IMR-90 (cell line): ENCODE measurements at regions not wholly inside any gene's neighbourhood (a gene's known extent, or its start where the extent isn't known, plus 50 kb on each side); places are given as distances from the start of the nearest gene placed in this dataset.

Experiments
- ATAC-seq: fragments of 200-7000 bp; cut with Tn5 transposase; 2 replicates; pipeline ENCODE4 v1.9.1; 2020; ENCODE audit warnings: low read depth, mild to moderate bottlenecking, moderate library complexity
- BruUV-seq: library from RNA; stranded (reverse); fragments of 400-500 nt; replicated peaks from 2 replicates; lab custom pipeline; 2021; lab: Mats Ljungman, UMichigan
- CTCF ChIA-PET: fragments of 300-600 bp; formaldehyde crosslinking; extraction: SDS; loops from one replicate; lab custom pipeline; 2021; ENCODE audit warnings: antibody characterized with exemption; lab: Yijun Ruan, JAX
- POLR2A ChIA-PET: fragments of 300-600 bp; sonication (Branson Sonifier 250); formaldehyde crosslinking; loops from one replicate; lab custom pipeline; 2022; ENCODE audit warnings: antibody characterized with exemption; ENCODE audit not compliant: unreplicated experiment; lab: Charles Lee
- DNase-seq: peaks from one replicate; pipeline ENCODE4 v3.0.0; 2013
- H2AFZ ChIP-seq: replicated peaks from 2 replicates; pipeline ENCODE3; 2013; ENCODE audit warnings: low read length, mild to moderate bottlenecking; ENCODE audit not compliant: poor library complexity
- H2AK5ac ChIP-seq: 2 replicates; pipeline ENCODE4 v1.6.1; 2013; ENCODE audit warnings: low read depth, low read length, inconsistent platforms
- H2AK9ac ChIP-seq: replicated peaks from 2 replicates; pipeline ENCODE3; 2013; ENCODE audit warnings: mild to moderate bottlenecking, low read depth, low read length, moderate library complexity; ENCODE audit not compliant: poor library complexity
- H2BK120ac ChIP-seq: 2 replicates; pipeline ENCODE4 v1.6.1; 2013; ENCODE audit warnings: low read depth, low read length, inconsistent platforms
- H2BK15ac ChIP-seq: 3 replicates; pipeline ENCODE4 v1.6.1; 2013; ENCODE audit warnings: low read depth, low read length, inconsistent platforms
- H2BK20ac ChIP-seq: 2 replicates; pipeline ENCODE4 v1.6.1; 2013; ENCODE audit warnings: low read depth, mild to moderate bottlenecking, inconsistent platforms, low read length, moderate library complexity
- H2BK5ac ChIP-seq: 2 replicates; pipeline ENCODE4 v1.6.1; 2013; ENCODE audit warnings: mild to moderate bottlenecking, low read depth, low read length, inconsistent platforms; ENCODE audit not compliant: poor library complexity, severe bottlenecking
- H3K14ac ChIP-seq: replicated peaks from 2 replicates; pipeline ENCODE4 v1.6.1; 2013; ENCODE audit warnings: low read depth, low read length, inconsistent platforms
- H3K18ac ChIP-seq: 2 replicates; pipeline ENCODE4 v1.6.1; 2013; ENCODE audit warnings: low read depth, low read length, control low read depth
- H3K23ac ChIP-seq: 2 replicates; pipeline ENCODE4 v1.6.1; 2013; ENCODE audit warnings: low read depth, low read length, inconsistent platforms
- H3K27ac ChIP-seq: 2 replicates; pipeline ENCODE4 v1.5.1; 2013; ENCODE audit warnings: mild to moderate bottlenecking, control low read depth, low read length; ENCODE audit not compliant: insufficient read depth
- H3K27me3 ChIP-seq: 2 replicates; pipeline ENCODE4 v1.6.1; 2013; ENCODE audit warnings: low read length; ENCODE audit not compliant: control insufficient read depth, insufficient read depth
- H3K36me3 ChIP-seq: 2 replicates; pipeline ENCODE4 v1.6.1; 2013; ENCODE audit warnings: low read length, mixed read lengths; ENCODE audit not compliant: control insufficient read depth, insufficient read depth
- H3K4ac ChIP-seq: 2 replicates; pipeline ENCODE4 v1.6.1; 2013; ENCODE audit warnings: low read depth, low read length, inconsistent platforms
- H3K4me1 ChIP-seq: 2 replicates; pipeline ENCODE4 v1.6.1; 2013; ENCODE audit warnings: low read length, mixed read lengths; ENCODE audit not compliant: control insufficient read depth, insufficient read depth
- H3K4me2 ChIP-seq: 2 replicates; pipeline ENCODE4 v1.6.1; 2013; ENCODE audit warnings: low read depth, mild to moderate bottlenecking, control low read depth, low read length, moderate library complexity
- H3K4me3 ChIP-seq: 2 replicates; pipeline ENCODE4 v1.5.1; 2013; ENCODE audit warnings: low read depth, mild to moderate bottlenecking, control low read depth, low read length, moderate library complexity; ENCODE audit not compliant: insufficient read depth
- H3K56ac ChIP-seq: 2 replicates; pipeline ENCODE4 v1.6.1; 2013; ENCODE audit warnings: low read length, inconsistent platforms; ENCODE audit not compliant: insufficient read depth; ENCODE audit errors: extremely low read depth
- H3K79me1 ChIP-seq, 2 experiments: 2 replicates each; pipeline ENCODE4 v1.6.1; 2013; ENCODE audit warnings: low read length in 2 of 2, inconsistent platforms in 1 of 2, low read depth in 1 of 2
- H3K9ac ChIP-seq: 2 replicates; pipeline ENCODE4 v1.6.1; 2013; ENCODE audit warnings: low read depth, low read length, control low read depth
- H3K9me1 ChIP-seq: 2 replicates; pipeline ENCODE4 v1.6.1; 2013; ENCODE audit warnings: low read length, inconsistent platforms; ENCODE audit not compliant: insufficient read depth
- H3K9me3 ChIP-seq: 2 replicates; pipeline ENCODE4 v1.6.1; 2013; ENCODE audit warnings: low read length; ENCODE audit not compliant: control insufficient read depth, insufficient read depth
- H4K20me1 ChIP-seq: 2 replicates; pipeline ENCODE4 v1.6.1; 2013; ENCODE audit warnings: low read length, inconsistent platforms; ENCODE audit not compliant: insufficient read depth
- H4K5ac ChIP-seq: 2 replicates; pipeline ENCODE4 v1.6.1; 2013; ENCODE audit warnings: mild to moderate bottlenecking, low read depth, low read length, control low read depth
- H4K8ac ChIP-seq, 2 experiments: 2 replicates each; pipeline ENCODE4 v1.6.1; 2013; ENCODE audit warnings: low read depth in 2 of 2, low read length in 2 of 2, control low read depth in 1 of 2, inconsistent platforms in 1 of 2
- H4K91ac ChIP-seq: 2 replicates; pipeline ENCODE4 v1.6.1; 2013; ENCODE audit warnings: low read depth, low read length, inconsistent platforms; ENCODE audit not compliant: insufficient read depth
- MAFK ChIP-seq: IDR thresholded peaks from 2 replicates; pipeline ENCODE4 v1.6.1; 2012; ENCODE audit warnings: low read depth, low read length, improper control_type of control experiment
- USF2 ChIP-seq: fragments of 150-350 bp; IDR thresholded peaks from 2 replicates; pipeline ENCODE4 v1.6.1; 2017; ENCODE audit warnings: mild to moderate bottlenecking, antibody characterized with exemption, low read length, low read depth
- WGBS, 2 experiments: methylation state at CpG; one replicate each; pipeline versions ENCODE4 v1.1.5 to v1.1.7; 2013; ENCODE audit warnings: missing lambda C conversion rate in 2 of 2; ENCODE audit not compliant: insufficient read length in 1 of 2; ENCODE audit errors: extremely low coverage in 2 of 2; 5-methylcytosine and 5-hydroxymethylcytosine counted together
- dilution Hi-C: fragments of 300-500 bp; cut with HindIII; formaldehyde crosslinking; loops from one replicate; pipeline ENCODE4 v1.14.3; 2018; ENCODE audit warnings: low sequenced_read_pairs; ENCODE audit not compliant: unreplicated experiment
- in situ Hi-C: fragments of 300-500 bp; cut with MboI; formaldehyde crosslinking; loops from 3 replicates; pipeline ENCODE4 v1.14.3; 2019; ENCODE audit warnings: low sequenced_read_pairs, inconsistent platforms, mixed read lengths
- intact Hi-C: fragments of 100-400 bp; cut with micrococcal nuclease; formaldehyde crosslinking; loops from 2 replicates; pipeline ENCODE4 v1.10.0; 2022

- no peaks in the 10 kb centered on the region for H3K27me3 ChIP-seq
- WGBS, 2 experiments, result 100% methylated on average over 1 of the region's 4 CpGs; no CpG with 5 or more reads in 1 of the 2 experiments
These were observed 108.0 kb upstream of the SLC35G4 start for GRCh38 chr18:11501352-11501751.

More at GRCh38 chr18:11501352-11501751, 108.0 kb upstream of the SLC35G4 start:
- Histone ChIP-seq H3K4me2 (no peak overlapping the region), H3K14ac (peak overlapping the region; percentile 57; the same call in 1 of the 2 replicates), H3K56ac (no peak overlapping the region), H2AK5ac (peak overlapping the region; percentile 66; the same call in 1 of the 2 replicates), H4K8ac (no peak overlapping the region), H3K79me1 (no peaks in the 10 kb centered on the region), H4K20me1 (no peaks in the 10 kb centered on the region), H3K4me3 (no peak overlapping the region), H3K23ac (no peak overlapping the region), H3K27ac (no peak overlapping the region), H2AFZ (no peak overlapping the region), H2BK20ac (peak overlapping the region; percentile 13; the same call in 1 of the 2 replicates), H4K91ac (no peak overlapping the region; the same call in 1 of the 2 replicates), H3K4ac (no peak overlapping the region; the same call in 1 of the 2 replicates), H3K9ac (no peak overlapping the region), H3K9me3 (no peaks in the 10 kb centered on the region; the same call in 1 of the 2 replicates), H2BK120ac (no peak overlapping the region), H3K4me1 (peaks cover 2% of the 10 kb centered on the region; the same call in 1 of the 2 replicates), H2AK9ac (no peak overlapping the region), H4K5ac (no peak overlapping the region), H3K9me1 (peaks cover 6% of the 10 kb centered on the region; the same call in 1 of the 2 replicates), H3K36me3 (no peaks in the 10 kb centered on the region), H2BK15ac (0 out of 3 replicates have a peak overlapping the region, but pooled peaks have one; percentile 53), H2BK5ac (no peak overlapping the region), H3K18ac (no peak overlapping the region)
- intact Hi-C loops, result loop anchor here (5.0 kb wide), 1 partner anchor 174 kb away; no protein-coding TSS in a partner anchor
- CTCF ChIA-PET, result interaction anchor here (2.3 kb wide), 1 partner anchor 18 kb away, joined by 11 read pairs; no protein-coding TSS in a partner anchor
- no TSS peak for BruUV-seq
- peak; percentile 36 for DNase-seq
- dilution Hi-C loops, result no loop called here
- in situ Hi-C loops, result no loop called here
- ATAC-seq, result no peak
- TF ChIP-seq USF2, result no peak
- TF ChIP-seq MAFK, result no peak
- POLR2A ChIA-PET, result interaction anchor here (0.6 kb wide), 1 partner anchor 671 kb away, joined by 4 read pairs; no protein-coding TSS in a partner anchor
